C4-2B (cell line): ENCODE measurements at regions not wholly inside any gene's neighbourhood (a gene's known extent, or its start where the extent isn't known, plus 50 kb on each side); places are given as distances from the start of the nearest gene placed in this dataset.
"Not testable (repeated sequence)": the region's sequence is repeated elsewhere in the genome, so short reads cannot be mapped to it uniquely, and the experiment has no call there.

ENCODE experiments used
- CTCF ChIP-seq: fragments of 450-650 bp; conservative IDR thresholded peaks from 2 replicates; pipeline ENCODE4 v1.5.1; 2017; ENCODE audit warnings: mild to moderate bottlenecking
- ZFX ChIP-seq: fragments of 450-650 bp; IDR thresholded peaks from 2 replicates; pipeline ENCODE4 v1.6.1; 2017

- TF ChIP-seq ZFX, CTCF: not testable (repeated sequence)
These were observed 86.6 kb upstream of the NIPA1 start for GRCh38 chr15:22699881-22700280.
